HG02973 (cell line): ENCODE measurements at regions not wholly inside any gene's neighbourhood (a gene's known extent, or its start where the extent isn't known, plus 50 kb on each side); places are given as distances from the start of the nearest gene placed in this dataset.

Source experiments
- ATAC-seq: cut with Tn5 transposase; IDR thresholded peaks from one replicate; pipeline ENCODE4 v1.9.1; 2021; ENCODE audit warnings: moderate library complexity; ENCODE audit not compliant: unreplicated experiment

DNA sequence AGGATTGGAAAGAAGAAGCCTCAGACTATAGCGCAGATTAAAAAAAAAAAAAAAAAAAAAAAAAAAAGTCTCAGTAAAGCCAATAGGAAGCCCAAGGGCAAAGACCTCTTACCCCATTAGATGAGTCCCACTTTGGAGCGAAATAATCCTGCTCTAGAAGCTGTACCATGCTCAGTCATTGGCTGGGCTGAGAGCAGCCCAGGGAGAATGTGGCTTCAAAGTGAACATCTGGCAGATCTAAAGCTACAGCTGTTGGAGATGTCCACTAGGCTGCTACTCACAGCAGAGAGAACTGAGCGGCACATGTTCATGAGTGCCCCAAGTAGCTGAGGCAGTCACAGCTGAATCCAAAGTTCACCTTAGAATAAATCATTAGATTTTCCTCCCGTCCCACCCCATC lies 560.9 kb downstream of the MED13L start:
- no peak for ATAC-seq

DNA sequence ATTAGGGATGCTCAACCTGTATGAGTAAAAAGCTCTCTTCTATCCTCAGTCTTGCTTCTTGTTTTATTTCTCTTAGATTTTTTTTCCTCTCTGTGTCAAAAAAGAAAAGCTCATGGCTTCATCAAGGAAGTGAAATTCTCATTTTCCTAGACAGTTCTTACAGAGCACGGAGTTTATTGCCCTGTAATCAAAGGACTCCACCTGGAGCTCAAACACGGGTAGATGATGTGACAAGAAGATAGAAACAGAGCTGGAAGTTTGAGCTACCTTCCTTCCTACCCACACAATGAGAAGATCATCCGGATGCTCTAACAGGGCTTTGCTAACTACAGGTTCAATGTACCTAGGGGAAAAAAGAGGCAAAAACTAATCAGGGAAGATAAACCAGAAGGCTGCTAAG lies 564.8 kb downstream of the MED13L start:
- no peak for ATAC-seq

DNA sequence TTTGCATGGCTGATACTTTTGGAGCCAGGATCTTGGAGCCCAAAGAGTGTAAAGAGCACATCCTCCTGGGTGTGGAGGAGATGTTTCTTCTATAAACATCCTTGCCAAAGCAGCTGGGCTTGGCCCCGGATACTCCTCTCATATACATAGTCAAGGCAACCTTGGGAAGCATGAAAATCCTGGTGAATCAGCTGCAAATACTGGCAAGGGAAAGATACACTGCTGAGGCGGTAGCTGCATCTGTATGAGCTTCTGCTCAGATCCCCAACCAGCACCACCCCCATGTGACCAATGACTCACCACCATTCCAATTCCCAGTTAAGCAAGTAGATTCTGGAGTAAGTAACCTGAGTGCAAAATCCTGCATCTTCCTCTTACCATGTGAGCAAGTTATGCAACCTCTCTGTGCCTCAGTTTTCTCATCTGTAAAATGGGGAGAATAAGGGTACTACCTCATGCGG lies 567.4 kb downstream of the MED13L start:
- ATAC-seq, result no peak

DNA sequence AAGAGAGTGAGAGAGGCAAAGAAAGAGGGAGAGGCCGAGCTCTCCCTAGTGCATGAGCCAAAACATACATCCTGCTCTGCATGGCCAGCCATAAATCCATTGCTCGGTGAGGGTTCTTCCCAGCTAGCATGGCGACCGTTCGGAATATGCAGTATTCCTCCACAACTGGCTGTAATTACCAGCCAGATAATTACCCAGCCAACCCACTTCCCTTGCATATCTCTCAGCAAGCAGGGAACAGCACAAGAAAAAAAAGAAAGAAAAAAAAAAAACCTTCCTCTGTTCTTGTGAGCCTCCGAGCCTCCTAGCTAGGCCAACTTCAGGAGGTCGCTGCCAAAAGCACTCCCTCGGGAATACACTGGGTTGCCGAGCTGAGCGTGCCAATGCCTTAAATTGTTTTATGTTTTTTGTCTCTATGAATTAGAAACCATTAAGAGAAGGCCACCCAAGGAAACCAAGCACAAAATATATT lies 567.9 kb downstream of the MED13L start:
- ATAC-seq, result no peak

DNA sequence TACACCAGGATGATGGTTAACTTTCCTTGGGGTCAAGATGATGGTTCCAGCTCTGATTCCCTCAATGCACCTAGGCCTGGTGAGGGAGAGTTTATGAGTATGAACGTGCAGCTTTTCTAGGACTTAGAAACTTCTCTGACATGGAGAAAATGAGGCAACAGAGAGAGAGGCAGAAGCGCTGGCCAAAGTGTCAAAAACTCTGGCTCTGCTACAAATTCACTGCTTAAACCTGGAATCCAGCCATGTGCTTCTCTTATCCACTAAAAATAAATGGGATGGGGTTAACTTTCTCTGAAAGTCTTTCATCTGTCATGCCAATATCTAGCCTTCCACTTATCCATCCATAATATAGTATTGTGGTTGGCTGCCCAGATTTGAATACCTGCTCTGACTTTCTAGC lies 568.7 kb downstream of the MED13L start:
- ATAC-seq, result no peak

DNA sequence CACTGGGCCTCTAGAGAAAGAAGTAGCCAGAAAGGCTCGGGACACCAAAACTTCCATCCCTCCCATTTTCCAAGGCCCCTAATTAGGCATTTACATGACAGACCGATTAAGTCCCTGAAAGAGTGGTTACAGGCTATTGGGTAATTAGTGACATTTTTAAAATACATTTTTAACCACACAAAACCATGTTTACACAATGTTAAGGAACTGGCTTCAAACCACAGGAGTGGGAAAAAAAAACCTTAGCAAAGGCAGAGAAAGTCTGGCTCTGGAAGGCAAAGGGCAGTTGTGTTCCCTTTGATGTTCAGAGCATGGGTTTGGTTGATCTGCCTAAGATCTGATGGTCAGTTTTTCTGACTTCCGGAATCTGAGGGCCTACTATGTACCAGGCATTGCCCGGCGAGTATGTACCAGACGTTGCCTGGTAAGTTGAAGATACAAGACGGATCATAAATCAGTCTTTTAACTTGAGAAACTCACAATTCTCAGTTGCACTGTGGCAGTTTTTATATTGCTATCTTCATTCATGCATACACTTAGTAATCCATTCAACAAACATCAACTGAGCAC lies 576.5 kb downstream of the MED13L start:
- no peak for ATAC-seq

DNA sequence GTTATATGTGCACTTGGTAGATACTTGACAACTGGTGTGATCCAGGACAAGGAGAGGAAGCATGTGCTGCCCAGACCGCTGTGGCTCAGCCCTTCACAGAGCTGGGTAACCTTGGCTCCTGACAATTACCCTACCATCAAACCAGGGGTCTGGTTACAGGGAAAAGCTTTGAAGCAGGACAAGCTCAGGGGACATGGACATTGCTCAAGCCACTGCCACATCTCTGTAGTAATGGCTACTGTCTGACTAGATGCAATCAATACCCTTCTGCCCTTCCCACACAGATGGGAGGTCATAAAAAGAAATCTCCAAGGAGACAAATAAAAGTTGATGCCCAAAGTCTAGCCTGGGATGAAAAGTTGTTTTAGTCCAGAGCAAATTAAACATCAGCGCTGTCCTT lies 577.4 kb downstream of the MED13L start:
- no peak for ATAC-seq

DNA sequence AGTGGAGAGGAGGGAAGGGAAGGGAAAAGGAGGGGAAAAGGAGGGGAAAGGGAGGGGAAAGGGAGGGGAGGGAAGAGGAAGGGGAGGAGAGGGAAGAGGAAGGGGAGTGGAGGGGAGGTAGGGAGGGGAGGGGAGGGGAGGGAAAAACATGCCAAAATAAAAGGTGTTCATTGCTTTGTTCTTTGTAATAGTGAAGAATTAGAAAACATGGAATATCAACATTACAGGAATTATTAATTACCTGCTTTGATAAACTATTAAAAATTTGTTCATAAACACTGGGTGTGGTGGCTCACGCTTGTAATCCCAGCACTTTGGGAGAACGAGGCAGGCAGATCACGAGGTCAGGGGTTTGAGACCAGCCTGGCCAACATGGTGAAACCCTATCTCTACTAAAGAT lies 579.2 kb downstream of the MED13L start:
- ATAC-seq, result no peak

DNA sequence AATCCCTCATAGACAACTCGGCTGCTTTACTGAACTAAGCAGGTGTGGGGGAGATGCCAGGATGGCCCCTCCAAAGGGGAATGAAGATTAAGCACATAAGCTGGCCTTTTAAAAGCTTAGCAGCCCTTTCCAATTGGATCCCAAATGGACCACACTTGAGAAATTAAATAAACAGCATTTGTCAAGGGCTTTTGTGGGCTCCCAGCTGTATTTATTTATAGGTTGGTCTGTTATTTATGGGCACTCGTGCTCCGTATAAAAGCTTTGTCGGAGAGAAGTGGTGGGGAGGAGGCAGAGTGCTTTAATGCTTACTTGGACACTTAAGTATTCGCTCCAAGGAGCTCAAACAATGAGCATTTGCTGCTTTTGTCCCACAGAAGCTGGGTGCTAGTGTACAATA lies 580.2 kb downstream of the MED13L start:
- no peak for ATAC-seq

DNA sequence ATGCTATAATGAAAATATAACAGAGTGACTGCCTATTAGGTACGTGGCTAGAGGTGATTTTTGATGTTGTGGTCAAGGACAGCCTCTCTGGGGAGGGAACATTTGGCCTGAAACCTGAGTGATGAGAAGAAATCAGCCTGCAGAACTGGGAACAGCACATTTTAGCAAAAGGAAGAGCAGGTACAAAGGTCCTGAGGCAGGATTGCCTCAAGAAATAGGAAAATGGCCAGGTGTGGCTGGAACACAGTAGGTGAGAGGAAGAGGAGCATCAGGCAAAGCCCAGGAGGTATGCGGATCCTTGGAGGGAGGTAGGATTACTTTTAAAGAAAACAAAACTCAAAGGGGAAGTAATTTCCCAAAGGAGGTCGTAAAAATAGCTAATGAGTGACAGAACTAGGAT lies 582.9 kb downstream of the MED13L start:
- ATAC-seq, result no peak

DNA sequence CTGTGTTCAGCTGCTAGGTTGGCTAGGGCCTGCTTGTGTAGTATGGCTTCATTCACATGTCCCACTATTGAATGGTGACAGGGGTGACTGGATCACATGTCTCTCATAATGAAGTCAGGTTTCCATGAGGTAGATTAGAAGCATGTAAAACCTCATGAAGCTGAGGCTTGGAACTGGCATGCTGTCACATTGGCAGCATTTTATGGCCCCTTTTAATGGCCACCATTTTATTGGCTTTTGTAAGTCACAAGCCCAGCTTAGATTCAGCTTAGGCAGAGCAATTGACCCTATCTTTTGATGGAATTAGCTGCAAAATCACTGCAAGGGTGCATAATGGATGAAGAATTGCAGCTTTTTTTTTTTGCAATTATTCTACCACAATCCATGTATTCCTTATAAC lies 583.5 kb downstream of the MED13L start:
- no peak for ATAC-seq

DNA sequence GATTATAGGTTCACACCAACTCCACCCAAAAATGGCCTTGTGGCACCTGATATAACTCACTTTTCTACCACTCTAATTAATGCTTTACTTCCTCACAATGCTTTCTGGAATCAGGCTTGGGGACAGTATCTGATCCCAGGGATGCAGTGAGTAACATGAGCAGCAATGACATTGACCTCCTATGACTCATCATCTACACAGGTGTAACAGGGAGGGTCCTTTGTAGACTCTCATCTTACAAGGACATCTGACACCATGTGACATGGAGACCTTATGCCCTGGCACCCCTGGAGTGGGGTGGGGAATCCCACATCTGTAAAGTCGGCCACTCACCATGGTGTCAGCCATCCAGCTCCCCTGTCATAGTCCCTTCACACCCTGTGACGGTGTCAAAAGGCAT lies 586.4 kb downstream of the MED13L start:
- ATAC-seq, result no peak

DNA sequence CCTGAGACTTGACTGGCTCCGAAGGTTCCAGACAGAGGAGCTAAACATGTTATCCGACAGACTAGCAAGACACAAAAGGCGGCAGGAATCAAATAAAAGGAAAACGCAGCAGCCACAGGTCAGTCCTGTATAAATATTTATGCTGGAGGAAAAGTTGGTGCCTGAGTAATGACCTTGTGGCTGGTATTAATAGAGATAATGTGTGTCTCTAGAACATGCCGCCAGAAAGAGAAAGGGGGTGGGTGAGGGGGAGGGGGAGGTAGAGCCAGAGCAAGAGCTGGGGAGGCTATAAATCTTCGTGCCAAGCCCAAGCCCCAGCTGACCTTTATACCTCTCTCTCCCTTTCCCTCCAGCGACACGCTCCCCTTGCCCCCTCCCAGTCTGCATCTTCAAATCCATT lies 590.4 kb downstream of the MED13L start:
- no peak for ATAC-seq

DNA sequence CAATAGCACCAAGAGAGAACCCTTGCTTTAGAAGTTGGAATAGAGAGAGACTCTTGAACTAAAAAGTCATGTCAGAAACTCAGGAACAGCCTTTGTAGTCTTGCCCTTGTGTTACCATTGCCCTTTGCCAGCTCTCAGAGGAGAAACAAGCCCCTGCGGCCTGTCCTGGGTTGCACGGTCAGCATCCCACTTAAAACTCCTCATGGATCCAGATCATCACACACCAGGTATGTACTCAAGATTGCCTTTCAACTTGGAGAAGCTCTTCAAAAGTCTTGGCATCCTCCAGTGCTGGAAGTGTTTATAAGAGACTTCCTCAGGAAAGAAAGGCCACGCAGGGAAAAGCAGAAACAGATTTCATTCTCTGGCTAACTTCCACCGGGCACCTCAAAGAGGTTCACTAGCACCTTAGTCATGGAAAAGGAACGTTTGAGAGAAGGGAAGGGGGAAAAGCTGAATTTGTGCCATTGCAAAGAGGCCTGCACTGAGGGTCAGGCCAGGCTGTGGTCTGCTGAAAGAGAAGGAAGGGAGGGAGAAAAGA lies 594.2 kb downstream of the MED13L start:
- ATAC-seq, result no peak

DNA sequence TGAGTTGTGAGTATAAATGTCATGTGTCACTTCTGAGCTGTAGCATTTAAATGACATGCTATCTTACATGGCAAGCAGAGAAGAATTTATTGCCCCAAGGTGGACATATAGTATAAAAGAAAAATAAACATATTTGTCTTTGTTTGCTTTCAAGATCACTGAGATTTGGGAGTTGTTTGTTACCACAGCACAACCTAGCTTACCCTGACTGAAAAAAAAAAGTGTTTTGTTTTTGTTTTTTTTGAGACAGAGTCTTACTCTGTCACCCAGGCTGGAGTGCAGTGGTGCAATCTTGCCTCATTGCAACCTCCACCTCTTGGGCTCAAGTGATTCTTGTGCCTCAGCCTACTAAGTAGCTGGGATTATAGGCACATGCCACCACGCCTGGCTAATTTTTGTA lies 596.5 kb downstream of the MED13L start:
- ATAC-seq, result no peak

DNA sequence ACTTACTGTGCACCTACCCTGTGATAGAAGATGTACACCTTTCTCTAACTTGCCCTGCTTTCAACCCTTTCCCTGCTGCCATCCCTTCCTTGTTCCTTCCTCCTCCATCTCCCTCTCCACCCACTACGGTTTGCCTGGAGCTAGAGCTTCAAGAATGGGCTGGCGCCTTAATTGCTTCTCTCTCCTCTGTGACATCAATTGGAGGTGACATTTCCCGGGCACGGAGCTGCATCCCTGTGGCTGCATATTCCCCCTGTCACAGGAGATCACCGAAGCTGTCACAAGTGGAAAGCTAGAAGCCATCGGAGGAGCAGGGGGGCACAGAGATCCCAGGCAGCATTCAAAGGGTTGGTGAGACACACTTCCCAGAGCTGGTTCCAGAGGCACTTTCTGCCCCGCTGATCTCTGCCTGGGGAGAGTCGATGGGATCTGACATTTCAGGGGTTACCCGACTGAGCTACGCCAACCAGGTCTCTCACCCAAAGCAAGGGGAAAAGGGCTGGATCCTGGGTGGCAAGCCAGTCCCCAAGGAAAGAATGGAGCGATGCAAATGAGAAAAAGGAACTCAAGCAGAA lies 604.9 kb downstream of the MED13L start:
- ATAC-seq, result no peak

DNA sequence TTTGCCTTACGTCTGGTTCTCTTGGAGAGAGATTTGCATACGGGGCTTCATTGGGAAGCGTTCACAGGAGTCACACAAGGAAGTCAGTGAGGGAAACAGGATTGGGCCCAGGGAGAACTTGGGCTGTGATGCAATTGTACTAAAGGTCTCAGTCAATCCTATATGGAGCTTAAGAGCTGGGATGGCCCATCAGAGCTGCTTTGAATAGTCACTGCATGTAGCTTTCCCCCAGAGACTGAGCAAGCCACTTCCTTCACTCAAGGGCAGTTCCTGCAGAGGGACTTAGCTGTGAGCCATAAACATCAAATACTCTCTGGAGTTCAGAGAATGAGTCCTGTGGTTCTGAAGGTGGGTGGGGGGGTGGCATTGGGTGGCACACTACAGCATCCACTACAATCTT lies 605.4 kb downstream of the MED13L start:
- ATAC-seq, result no peak

DNA sequence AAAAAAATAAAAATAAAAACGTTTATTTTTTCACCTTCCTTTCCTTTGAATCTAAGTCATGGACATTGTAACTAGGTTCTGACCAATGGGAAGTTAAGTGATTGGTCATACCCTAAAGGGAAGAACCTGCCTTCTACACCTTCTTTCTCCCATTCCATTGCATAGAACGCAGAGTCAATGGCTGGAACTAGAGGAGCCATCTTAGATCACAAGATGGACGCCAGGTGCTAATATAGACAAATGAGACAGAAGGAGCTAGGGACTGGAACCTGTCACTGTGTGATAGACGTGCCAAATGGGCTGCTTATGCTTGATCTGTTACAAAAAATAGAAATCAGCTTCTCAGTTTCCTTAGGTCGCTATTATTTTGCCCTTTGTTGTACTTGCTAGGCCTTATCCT lies 606.6 kb downstream of the MED13L start:
- no peak for ATAC-seq

DNA sequence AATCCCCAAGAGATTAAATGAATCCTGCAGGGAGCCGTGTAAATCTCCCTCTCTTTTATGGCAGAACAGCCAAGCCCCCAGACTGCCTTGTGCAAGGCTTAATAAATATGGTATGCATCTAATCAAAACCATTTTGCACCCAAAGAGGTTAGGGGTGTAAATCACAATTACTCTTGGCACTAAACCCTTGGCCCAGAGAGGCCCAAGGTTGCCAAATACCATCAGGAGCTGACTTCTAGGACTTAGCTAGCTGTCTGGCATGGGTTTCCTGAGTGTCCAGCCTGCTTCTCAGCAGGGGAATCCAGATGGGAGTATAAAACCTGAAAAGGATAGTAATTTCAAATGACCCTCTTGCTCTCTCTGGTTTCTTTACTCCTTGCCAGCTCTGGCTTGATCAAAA lies 610.4 kb downstream of the MED13L start:
- no peak for ATAC-seq

DNA sequence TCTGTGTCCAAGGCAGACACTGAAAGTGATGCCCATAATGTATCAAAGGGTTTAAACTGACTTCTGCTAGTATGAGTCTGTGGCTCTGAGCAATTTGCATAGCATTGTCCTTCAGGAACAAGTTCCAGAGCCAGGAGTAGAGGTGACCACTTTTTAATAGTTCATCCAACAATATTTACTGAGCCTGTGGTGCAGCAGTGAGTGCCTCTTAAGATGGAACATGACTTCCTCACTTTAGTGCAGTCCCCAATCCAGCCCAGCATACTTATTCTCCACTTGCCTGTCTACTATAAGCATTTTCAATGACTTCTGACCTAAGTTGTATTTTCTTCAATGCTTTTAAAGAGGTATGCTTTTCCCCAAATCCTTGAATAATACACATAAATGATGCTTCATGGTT lies 611.3 kb downstream of the MED13L start:
- no peak for ATAC-seq

DNA sequence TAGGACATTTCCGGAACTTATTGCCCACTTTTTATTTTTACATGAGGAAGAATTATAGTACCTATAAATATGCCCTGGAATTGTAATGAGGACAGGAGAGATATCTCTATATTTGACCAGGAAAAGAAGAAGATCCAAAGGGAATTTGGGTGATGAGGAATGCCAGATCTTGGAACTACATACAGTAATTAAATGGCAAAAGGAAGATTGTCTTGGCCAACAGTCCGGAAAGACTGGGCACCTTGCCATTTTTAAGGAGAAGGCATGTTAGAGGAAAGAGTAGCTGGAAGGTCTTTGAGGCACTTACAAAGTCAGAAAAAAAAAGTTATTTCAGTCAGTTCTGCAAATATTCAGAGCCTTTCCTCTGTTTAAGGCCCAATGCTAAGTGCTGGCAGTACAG lies 616.4 kb downstream of the MED13L start:
- no peak for ATAC-seq

DNA sequence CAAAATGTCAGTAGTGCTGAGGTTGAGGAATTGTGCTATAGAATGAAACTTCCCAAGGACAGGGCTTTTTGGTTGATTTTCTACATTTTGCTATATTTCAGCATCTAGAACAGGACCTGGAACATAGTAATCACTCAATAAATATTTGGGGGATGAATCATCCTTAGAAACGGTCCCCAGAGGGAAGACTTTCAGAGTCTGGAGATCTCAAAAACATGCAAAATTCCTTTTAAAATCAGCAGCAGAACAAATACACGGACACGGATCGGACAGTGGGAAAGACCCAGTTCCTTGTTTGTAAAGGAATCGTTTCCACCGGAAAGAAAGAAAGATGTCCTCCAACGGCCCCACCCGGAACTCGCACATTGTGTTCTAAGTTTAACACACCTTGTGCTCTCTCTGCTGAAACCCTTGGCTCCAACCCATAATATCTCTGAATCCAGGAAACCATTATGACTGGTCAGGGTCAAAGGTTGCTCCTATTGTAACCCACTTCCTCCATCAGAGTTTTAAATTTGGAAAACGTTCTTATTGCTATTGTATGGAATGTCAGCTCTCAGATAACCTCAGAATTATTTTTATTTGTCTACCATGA lies 617.2 kb downstream of the MED13L start:
- no peak for ATAC-seq

DNA sequence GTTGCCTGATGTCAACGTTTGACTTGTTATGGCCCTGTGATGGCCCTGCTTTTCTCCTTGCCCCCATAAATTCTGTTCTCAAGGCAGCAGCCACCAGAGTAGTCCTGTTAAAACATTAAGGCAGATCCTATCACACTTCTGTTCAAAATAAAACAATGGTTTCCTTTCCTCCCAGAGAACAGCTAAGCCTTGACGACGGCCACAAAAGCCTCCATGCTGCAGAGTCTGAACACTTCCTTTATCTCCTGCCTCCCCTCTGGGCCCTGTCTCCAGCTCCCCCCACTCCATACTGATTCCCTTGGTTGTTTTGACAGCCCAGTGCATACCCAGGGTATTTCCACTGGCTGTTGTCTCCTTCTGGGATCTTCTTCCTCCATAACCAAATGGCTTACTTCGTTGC lies 618.1 kb downstream of the MED13L start:
- ATAC-seq, result no peak
